ENCODE measurements at regions not wholly inside any gene's neighbourhood (a gene's known extent, or its start where the extent isn't known, plus 50 kb on each side); places are given as distances from the start of the nearest gene placed in this dataset.

DNA sequence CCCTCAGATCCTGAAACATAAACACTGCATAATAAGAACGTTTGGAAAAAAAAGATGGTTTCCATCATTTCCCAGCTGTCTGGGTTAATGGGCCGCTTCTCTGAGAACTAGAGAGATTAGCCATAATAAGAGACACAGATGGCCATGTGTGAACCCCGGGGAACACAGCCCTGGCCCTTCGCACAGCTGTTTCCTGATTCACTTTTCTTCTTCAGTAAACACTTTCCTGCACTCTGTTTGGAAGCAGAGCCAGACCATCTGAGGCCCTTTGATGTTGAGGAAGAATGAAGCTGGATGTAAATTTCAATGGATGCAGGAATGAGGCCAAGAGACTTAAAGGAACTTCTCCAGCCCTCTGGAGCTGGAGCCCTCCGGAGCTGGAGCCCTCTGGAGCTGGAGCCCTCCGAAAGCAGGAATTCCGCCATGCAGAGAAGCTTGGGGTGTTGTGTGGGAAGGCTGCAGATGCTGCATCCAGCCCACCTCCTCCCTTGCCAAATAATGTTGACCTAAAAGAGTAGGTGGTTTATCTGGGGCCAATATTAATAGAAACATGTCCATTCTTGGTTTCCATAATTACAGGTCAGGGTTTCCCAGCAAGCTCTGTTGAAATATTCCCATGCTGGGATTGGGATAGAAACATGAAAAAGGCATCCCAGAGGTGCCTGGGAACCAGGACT is 218.9 kb downstream of the NXNL2 start:
- H3K9me3 Mint-ChIP-seq, result no peaks in the 10 kb centered on the region; a peak in 3 of 5 replicates
- WGBS (ENCODE audit: extremely low coverage, insufficient read length, low lambda C conversion rate), result no CpG with 5 or more reads among the region's 7 CpGs
- H3K4me1 Mint-ChIP-seq, result peaks cover 7 to 10% of the 10 kb centered on the region in 2 experiments
- no peak overlapping the region for H3K9ac ChIP-seq (ENCODE audit: extremely low read depth, insufficient read length, low read length)
- H2BK20ac ChIP-seq (ENCODE audit: low read depth, low read length, poor library complexity, severe bottlenecking), result no peak overlapping the region
- H3K56ac ChIP-seq (ENCODE audit: insufficient read length, low read depth, low read length), result no peak overlapping the region
- no peak overlapping the region for H3K18ac ChIP-seq (ENCODE audit: insufficient read length, low read depth, low read length)
- H2BK120ac ChIP-seq (ENCODE audit: low read depth, low read length, poor library complexity, severe bottlenecking), result no peak overlapping the region
- H3K27me3 Mint-ChIP-seq (ENCODE audit: low read depth), result no peaks in the 10 kb centered on the region; the same call in 1 of the 2 replicates
- H4K20me1 ChIP-seq (ENCODE audit: control insufficient read depth, insufficient read depth, insufficient read length), result no peaks in the 10 kb centered on the region
- no peak overlapping the region for H2BK12ac ChIP-seq (ENCODE audit: insufficient read length, low read depth, low read length)
- H2BK15ac ChIP-seq (ENCODE audit: low read depth, low read length), result no peak overlapping the region
- TF ChIP-seq, protein P1, sequence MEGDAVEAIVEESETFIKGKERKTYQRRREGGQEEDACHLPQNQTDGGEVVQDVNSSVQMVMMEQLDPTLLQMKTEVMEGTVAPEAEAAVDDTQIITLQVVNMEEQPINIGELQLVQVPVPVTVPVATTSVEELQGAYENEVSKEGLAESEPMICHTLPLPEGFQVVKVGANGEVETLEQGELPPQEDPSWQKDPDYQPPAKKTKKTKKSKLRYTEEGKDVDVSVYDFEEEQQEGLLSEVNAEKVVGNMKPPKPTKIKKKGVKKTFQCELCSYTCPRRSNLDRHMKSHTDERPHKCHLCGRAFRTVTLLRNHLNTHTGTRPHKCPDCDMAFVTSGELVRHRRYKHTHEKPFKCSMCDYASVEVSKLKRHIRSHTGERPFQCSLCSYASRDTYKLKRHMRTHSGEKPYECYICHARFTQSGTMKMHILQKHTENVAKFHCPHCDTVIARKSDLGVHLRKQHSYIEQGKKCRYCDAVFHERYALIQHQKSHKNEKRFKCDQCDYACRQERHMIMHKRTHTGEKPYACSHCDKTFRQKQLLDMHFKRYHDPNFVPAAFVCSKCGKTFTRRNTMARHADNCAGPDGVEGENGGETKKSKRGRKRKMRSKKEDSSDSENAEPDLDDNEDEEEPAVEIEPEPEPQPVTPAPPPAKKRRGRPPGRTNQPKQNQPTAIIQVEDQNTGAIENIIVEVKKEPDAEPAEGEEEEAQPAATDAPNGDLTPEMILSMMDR (conservative IDR thresholded peaks at IDR 0.05), result no peak
- no peak for DNase-seq
- H3K27me3 ChIP-seq (ENCODE audit: insufficient read depth, low read length), result no peaks in the 10 kb centered on the region
- no peak overlapping the region for H3T11ph ChIP-seq (ENCODE audit: low read length)
- no peaks in the 10 kb centered on the region for H3K79me2 ChIP-seq (ENCODE audit: insufficient read depth, low read length)
- H3K23me2 ChIP-seq (ENCODE audit: insufficient read length, low read depth, low read length, poor library complexity, severe bottlenecking), result no peaks in the 10 kb centered on the region
- no peaks in the 10 kb centered on the region for H3K79me1 ChIP-seq (ENCODE audit: insufficient read depth, low read depth, low read length, poor library complexity, severe bottlenecking)
- no peak overlapping the region for H3K27ac ChIP-seq (ENCODE audit: insufficient read length, low read depth, low read length)
- H3K4me3 Mint-ChIP-seq, result no peak overlapping the region
- H2BK5ac ChIP-seq (ENCODE audit: insufficient read length, low read length), result no peak overlapping the region
- H3K4ac ChIP-seq (ENCODE audit: low read depth, low read length), result no peak overlapping the region
- no peak overlapping the region for H2AFZ ChIP-seq (ENCODE audit: low read length)
- no peak overlapping the region for H4K5ac ChIP-seq (ENCODE audit: insufficient read length, low read depth, low read length)
- no peak overlapping the region for H4K8ac ChIP-seq (replicated peaks; ENCODE audit: insufficient read length, low read depth, low read length)
- no peaks in the 10 kb centered on the region for H3K4me1 ChIP-seq (ENCODE audit: insufficient read depth, low read length)
- H4K91ac ChIP-seq (ENCODE audit: insufficient read length, low read depth, low read length), result no peak overlapping the region
- H3K27ac Mint-ChIP-seq, result no peak overlapping the region
- H2AK5ac ChIP-seq (ENCODE audit: insufficient read length, low read length), result no peak overlapping the region
- H3K4me2 ChIP-seq (ENCODE audit: insufficient read depth, insufficient read length, low read length), result no peak overlapping the region
- H3K23ac ChIP-seq (ENCODE audit: insufficient read length, low read depth, low read length), result no peak overlapping the region
- H3K9me3 ChIP-seq (ENCODE audit: control insufficient read depth, low read depth, low read length), result no peaks in the 10 kb centered on the region
- no peak overlapping the region for H3K14ac ChIP-seq (ENCODE audit: insufficient read depth, low read length)
- no peaks in the 10 kb centered on the region; a peak in 2 of 7 replicates for H3K36me3 Mint-ChIP-seq (ENCODE audit: insufficient read depth in 1 of 3, low read depth in 3 of 3)

Measured in H9 (cell line).